DMS 273 (cell line): ENCODE measurements at regions not wholly inside any gene's neighbourhood (a gene's known extent, or its start where the extent isn't known, plus 50 kb on each side); places are given as distances from the start of the nearest gene placed in this dataset.
A peak's percentile ranks its signal among the peaks of the same experiment; 100 is the strongest.
"Not testable (repeated sequence)": the region's sequence is repeated elsewhere in the genome, so short reads cannot be mapped to it uniquely, and the experiment has no call there.

Experiments used
- DNase-seq: peaks from one replicate; lab custom pipeline; 2025; ENCODE audit not compliant: unreplicated experiment; lab: John Stamatoyannopoulos, UW

GRCh38 chr19:56894626-56895025 is 54.1 kb upstream of the PEG3 start:
- DNase-seq, result no peak

GRCh38 chr19:56896095-56896494 is 55.6 kb upstream of the PEG3 start:
- no peak for DNase-seq

- no peak for DNase-seq
Observed at GRCh38 chr19:56899943-56900342, 59.4 kb upstream of the PEG3 start.

- peak; percentile 83 for DNase-seq
Observed at GRCh38 chr19:56900573-56901097, 60.1 kb upstream of the PEG3 start.

GRCh38 chr19:56905631-56906150 is 65.2 kb upstream of the PEG3 start:
- DNase-seq, result no peak

- DNase-seq, result no peak
Observed at GRCh38 chr19:56912401-56913112, 72.0 kb upstream of the PEG3 start.

- not testable (repeated sequence) for DNase-seq
Observed at GRCh38 chr19:56913113-56913455, 72.6 kb upstream of the PEG3 start.

GRCh38 chr19:56916528-56916927 is 76.0 kb upstream of the PEG3 start:
- no peak for DNase-seq

GRCh38 chr19:56917529-56917928 is 77.0 kb upstream of the PEG3 start:
- DNase-seq, result no peak

- DNase-seq, result peak; percentile 75
Observed at GRCh38 chr19:56917998-56918397, 77.5 kb upstream of the PEG3 start.

- DNase-seq, result no peak
Observed at GRCh38 chr19:56918682-56919307, 78.3 kb upstream of the PEG3 start.

- no peak for DNase-seq
Observed at GRCh38 chr19:56919308-56919995, 78.9 kb upstream of the PEG3 start.

- not testable (repeated sequence) for DNase-seq
Observed at GRCh38 chr19:56926094-56926493, 85.6 kb upstream of the PEG3 start.

GRCh38 chr19:56927294-56927693 is 86.8 kb upstream of the PEG3 start:
- DNase-seq, result no peak

- no peak for DNase-seq
Observed at GRCh38 chr19:56927791-56928207, 87.3 kb upstream of the PEG3 start.

GRCh38 chr19:56930647-56931535 is 90.4 kb upstream of the PEG3 start:
- DNase-seq, result no peak

GRCh38 chr19:56933014-56933705 is 92.6 kb upstream of the PEG3 start:
- DNase-seq, result peak; percentile 12

- DNase-seq, result no peak
Observed at GRCh38 chr19:56934438-56935090, 94.0 kb upstream of the PEG3 start.

GRCh38 chr19:56939951-56940350 is 99.4 kb upstream of the PEG3 start:
- DNase-seq, result no peak

GRCh38 chr19:56942756-56943155 is 102.2 kb upstream of the PEG3 start:
- DNase-seq, result peak; percentile 24
